HG02623 (cell line): ENCODE measurements at regions not wholly inside any gene's neighbourhood (a gene's known extent, or its start where the extent isn't known, plus 50 kb on each side); places are given as distances from the start of the nearest gene placed in this dataset.

ENCODE experiments used
- ATAC-seq: cut with Tn5 transposase; IDR thresholded peaks from one replicate; pipeline ENCODE4 v1.9.1; 2021; ENCODE audit warnings: moderate library complexity; ENCODE audit not compliant: unreplicated experiment

GRCh38 chr7:68642727-68643126, 955.5 kb upstream of the AUTS2 start:
- ATAC-seq: no peak

- ATAC-seq: no peak
These were observed 934.9 kb upstream of the AUTS2 start for GRCh38 chr7:68663392-68663791.

GRCh38 chr7:68671046-68671445, 927.2 kb upstream of the AUTS2 start:
- no peak for ATAC-seq

DNA sequence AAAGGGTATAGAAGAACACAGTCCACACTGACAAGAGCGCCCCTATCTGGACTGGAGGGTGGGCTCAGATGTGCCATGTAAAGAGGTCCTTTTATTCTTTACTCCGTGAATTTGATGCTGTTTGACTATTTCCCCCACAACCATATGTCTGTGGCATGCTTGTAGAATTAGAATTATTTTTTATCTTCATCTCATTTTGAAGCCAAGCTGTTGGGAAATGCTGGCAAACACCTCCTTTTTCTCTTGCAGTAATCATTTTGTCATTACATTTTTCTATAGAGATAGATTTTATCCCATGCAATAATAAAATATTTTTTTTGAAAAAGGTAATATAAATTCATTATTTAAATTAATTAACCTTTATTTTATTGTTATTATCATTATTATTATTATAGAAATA, 926.6 kb upstream of the AUTS2 start:
- ATAC-seq: no peak

GRCh38 chr7:68674826-68675225, 923.4 kb upstream of the AUTS2 start:
- ATAC-seq: no peak

DNA sequence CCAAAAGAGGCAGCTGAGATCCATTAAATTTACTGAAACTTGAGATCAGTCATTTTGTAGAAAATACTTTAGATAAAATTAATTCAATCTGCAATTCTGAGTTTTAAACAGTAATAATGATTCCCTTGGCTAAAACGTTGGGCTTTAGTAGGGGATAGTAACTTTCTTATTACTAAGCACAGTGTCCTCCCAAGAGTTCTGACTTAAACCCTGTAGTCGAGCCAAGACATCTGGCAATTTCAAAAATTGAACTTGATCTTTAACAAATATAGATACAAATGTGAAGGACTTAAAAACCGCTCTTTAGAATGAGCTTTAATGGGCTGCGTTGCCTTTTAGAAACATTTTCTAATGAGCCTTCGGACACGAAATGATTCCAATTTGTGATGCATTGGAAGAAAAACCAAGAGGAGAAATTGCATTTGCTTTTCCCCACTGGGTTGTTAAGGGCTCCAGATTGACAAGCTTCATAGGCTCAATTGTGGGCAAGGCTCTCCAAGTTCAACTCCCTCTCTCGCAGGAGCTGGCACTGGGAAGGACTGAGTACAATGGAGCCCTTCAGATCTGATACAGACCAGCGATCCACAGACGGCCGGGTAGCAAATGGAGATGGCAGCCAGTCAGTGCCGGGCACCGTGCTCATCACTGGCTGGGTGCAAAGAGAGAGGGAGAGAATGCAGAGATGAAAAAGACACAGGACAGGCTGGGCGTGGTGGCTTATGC, 921.3 kb upstream of the AUTS2 start:
- no peak for ATAC-seq

DNA sequence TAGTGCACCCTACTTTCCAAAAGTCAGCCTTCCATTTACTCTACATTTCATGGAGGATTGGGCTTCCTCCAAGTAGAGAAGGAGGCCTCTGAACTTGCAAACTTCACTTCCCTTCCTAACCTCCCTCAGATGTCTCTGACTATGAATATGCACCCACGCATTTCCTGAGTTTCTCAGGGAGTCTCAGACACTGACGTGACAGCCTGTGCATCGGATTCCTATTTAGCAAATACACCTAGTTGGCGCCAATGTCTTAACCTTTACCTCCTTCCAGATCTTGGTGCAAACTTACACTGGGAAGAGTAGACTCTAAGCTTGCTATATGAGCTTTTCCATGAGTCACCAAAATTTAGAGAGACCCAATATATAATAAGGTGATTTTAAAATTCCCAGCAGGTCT, 920.1 kb upstream of the AUTS2 start:
- no peak for ATAC-seq

GRCh38 chr7:68679459-68680234, 918.6 kb upstream of the AUTS2 start:
- ATAC-seq: no peak

DNA sequence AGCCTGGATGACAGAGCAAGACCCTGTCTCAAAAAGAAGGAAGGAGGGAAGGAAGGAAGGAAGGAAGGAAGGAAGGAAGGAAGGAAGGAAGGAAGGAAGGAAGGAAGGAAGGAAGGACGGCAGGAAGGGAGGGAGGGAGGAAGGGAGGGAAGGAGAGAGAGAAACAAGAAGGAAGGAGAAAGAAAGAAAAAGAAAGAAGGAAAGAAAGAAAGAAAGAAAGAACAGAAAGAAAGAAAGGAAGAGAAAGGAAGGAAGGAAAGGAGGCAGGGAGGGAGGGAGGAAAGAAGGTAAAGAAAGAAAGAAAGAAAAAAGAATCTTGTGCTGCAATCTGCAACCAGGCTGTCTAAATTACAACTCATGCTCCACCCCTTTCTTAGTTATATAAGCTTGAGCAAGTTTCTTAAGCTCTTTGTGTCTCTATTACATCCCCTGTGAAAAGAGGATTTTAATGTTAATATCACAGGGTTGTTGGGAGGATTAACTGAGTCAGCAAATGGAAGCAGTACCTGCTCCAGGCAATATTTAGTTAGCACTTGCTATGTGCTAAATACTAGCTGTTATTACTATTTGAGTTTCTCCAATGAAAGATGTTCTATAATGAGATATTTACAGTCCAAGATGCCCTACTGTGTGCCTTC, 917.9 kb upstream of the AUTS2 start:
- no peak for ATAC-seq

GRCh38 chr7:68682910-68683309, 915.4 kb upstream of the AUTS2 start:
- no peak for ATAC-seq

DNA sequence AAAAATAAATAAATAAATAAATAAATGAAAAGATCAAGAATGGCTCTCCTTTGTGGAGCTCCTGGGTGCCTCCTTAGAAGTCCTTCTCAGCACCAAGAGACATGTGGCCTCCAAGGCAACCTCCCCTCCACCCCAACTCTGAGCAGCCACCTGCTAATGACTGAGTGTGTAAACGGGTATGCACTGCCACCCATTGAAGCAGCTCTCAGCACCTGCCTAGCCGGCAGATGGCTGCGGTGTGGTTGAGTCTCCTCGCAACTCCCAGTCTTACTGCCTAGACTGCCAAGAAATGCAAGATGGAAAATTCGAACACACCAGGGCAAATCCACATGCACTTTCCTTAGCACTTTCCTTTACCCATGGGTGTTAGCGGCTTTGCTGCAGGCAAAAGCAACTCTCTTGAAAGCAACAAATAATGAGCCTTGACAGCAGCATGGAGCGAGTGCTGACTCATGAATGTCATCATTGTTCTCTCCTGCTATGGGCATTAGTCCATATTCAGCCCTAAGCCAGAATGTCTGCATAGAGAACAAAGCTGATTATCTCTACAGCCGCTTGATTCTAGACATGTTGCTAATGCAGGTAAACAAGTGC, 913.9 kb upstream of the AUTS2 start:
- ATAC-seq: no peak

GRCh38 chr7:68684996-68685395, 913.3 kb upstream of the AUTS2 start:
- ATAC-seq: no peak

- ATAC-seq: no peak
These were observed 909.7 kb upstream of the AUTS2 start for GRCh38 chr7:68688416-68689086.

DNA sequence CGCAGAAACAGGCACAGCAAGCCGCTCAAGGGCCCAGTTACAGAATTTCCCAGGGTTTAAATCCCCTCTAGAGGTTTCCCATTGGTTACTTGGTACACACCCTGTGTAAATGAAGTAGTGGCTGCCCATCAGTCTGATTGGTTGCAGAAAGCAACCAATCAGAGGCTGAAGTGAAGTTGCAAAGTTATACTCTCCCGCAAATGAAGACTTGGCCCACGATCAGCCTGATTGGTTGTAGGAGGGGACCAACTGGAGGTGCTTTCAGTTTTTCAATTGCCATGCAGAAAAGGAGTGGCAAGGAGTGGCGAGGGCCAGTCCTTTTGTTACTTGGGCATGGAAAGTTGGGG, 909.2 kb upstream of the AUTS2 start:
- ATAC-seq: no peak

DNA sequence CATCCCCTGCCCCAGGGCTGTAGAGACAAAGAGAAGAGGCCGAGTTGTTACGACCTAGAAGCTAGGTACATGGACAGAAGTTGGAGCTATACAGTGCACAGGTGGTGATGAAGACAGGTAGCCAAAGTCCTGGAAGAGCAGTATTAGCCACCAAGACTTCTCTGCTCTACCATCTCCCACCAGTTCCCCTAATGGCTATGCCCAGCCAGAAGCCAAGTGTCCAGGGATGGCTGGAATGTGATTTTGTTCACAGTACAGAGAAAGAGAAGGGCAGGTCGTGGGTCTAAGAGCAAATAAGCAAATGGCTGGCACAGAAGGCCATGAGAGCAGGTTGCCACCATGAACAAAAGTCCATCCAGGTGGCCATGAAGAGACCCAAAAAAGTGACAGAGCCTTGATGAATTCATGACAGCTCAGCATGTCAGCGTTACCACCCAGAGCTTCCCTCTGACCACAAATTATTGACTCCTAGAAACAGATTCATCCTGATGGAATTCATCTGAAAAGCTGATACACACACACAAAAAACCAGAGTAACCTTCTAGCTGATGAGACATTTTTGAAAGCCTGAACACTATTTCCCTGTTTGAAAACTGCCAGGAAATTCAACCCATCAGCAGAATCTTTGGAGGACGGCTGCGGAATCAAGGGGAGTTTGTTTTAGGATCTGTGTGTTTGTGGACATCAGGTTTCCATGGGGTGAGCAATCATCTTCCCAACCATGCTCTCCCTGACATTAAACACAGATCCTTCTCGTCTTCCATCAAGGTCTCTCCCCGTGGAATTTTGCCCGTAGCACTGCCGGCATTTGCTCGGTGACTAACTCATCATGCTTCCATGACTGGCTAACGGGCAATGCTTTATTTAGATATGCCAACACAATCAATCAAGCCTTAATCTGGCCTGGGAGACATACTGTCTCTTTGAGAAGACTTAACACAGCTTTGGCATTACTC, 906.7 kb upstream of the AUTS2 start:
- no peak for ATAC-seq

GRCh38 chr7:68692511-68692910, 905.8 kb upstream of the AUTS2 start:
- ATAC-seq: no peak

DNA sequence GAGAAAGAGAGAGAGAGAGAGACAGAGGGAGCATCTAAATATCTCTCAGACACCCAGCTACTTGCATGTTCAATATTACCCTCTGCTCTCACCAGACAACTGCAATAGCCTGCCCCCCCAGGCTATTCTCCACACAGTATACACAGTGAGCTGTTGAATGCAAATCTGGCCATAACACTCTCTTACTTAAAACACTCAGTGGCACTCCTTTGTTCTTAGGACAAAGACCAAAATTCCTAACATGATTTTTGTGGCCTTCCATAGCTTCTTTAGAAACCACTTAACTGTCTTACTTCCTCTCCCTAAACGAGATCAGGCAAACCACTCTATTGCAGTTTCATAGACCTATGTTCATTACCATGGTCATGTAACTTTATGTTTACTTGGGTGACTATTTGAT, 903.6 kb upstream of the AUTS2 start:
- no peak for ATAC-seq

DNA sequence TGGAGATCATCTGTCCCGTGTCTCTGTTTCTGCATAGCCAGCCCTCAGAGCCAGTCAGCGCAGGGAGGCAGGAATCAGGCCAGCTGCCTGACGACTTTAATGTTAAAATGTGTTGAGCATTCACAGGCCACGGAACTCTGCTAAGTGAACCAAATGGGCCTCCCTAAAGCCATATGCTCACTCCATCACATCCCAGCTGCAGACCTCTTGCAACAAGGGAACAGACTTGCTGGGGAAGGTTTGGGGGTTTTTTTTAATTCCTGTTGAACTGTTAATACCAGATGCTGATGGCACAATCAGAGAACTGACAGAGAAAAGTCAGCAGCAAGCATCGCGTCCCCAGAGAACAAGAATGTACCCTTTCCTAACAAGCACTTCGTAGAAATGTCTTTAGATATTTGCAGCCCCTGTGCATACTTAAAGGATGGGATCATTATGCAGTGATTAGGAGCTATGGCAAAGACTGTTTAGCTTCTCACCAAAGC, 900.4 kb upstream of the AUTS2 start:
- ATAC-seq: no peak

GRCh38 chr7:68699090-68699711, 899.1 kb upstream of the AUTS2 start:
- no peak for ATAC-seq

GRCh38 chr7:68700414-68700813, 897.9 kb upstream of the AUTS2 start:
- ATAC-seq: no peak
